ENCODE measurements at regions not wholly inside any gene's neighbourhood (a gene's known extent, or its start where the extent isn't known, plus 50 kb on each side); places are given as distances from the start of the nearest gene placed in this dataset.

DNA sequence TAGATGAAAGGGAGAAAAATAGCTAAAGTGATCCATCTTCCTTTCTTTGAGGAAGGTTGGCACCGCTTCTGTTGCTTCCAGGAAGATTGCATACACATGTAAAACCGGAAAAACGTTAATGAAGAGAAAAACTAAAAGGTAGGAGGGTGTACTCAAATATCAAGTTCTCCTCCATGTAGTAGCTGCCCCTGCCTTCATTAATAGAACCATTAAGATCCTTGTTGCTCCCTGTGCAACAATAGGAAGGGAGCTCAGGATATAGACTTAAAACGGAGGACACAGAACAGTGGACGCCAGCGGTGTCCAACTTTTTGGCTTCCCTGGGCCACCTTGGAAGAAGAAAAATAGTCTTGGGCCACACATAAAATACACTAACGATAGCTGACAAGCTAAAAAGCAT is 118.9 kb downstream of the TMEM174 start:
- no peak for DNase-seq (ENCODE audit: low read depth)

DNA sequence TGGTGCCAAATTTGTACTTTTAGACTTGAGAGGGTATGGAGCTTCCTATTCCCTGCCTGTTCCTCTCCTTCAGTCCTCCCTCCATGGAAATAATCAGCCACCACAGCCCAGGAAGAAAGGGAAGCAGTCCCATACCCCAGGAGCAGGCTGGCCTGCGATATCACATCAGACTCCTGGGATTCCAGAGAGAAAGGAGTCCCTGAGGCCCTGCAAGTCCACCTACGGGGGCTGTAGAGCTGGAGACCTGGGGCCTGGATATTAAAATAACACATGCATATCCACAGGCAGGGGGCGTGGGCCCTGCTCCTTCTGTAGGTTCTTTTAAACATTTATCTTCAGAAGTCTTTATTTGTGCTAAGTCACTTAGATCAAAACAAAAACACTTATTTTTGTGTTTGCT is 117.2 kb downstream of the TMEM174 start:
- DNase-seq (ENCODE audit: low read depth), result no peak

DNA sequence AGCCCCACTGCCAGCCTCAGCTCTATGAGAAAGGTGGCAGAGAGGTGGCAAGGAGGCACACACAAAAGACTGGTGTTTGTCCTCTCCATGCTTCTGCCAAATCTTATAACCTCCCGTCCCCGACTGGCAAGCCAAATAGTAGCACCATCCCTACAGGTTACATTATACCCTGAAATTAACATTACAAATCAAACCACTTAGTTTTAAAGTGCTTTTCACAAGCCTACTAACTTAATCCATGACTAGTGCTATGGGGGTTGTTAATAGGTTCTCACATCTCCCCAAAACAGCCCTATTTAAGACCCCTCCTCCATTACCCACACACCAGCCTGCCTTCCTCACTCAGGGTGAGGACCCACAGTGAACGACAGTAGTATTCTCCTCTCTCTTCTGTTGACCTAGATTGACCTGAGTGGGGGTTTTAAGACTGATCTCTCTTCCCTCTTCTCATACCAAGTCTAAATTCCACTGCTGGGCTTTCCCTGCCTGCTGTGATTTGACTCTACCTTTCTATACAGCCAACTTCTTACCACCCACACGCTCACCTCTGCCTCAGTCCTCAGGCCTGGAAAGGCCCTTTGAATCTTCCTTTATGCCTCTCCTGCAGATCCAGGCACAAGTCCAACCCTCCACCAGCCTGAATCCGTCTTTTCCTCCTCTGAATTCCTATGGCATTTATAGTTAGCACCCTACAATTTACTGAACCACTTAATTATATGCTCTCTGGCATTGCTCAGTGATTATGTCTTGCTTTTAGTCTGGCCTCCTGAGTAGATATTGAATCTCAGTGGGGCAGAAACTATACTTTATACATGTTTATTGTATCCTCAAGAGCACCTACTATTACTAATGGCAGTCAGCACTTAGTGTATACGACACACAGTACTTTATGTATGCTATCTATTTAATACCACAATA is 116.1 kb downstream of the TMEM174 start:
- DNase-seq (ENCODE audit: low read depth), result no peak

DNA sequence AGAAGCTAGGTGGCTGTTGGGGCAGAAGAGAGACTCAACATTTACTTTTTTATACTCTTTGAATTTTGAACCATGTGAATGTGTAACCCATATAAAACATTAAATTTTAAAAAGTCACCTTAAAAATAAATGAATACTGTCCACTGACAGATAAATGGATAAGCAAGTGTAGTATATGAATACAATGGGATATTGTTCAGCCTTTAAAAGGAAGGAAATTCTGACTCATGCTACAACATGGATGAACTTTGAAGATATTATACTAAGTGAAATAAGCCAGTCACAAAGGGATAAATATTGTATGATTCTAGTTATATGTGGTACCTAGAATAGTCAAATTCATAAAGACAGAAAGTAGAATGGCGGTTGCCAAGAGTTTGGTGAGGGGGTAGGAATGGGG is 113.9 kb downstream of the TMEM174 start:
- DNase-seq (ENCODE audit: low read depth), result no peak

DNA sequence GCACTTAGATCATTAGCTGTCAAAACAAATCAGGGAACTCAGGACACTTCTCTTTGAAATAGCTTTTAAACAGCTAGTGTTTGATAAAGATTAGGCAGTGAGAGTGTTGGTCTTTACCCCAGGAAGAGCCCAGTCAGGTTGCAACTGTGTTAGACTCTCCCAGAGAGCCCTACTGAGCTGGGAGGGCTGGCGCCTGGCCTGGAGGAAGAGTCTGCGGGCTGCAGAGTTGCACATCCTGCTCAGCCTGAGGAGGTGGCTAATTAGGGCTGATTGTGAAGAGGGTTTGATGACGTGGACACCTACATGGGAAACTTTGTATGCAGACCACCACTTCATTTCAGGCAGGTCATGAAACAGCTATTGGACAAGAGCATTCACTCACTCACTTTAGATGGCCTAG is 112.0 kb downstream of the TMEM174 start:
- no peak for DNase-seq (ENCODE audit: low read depth)

DNA sequence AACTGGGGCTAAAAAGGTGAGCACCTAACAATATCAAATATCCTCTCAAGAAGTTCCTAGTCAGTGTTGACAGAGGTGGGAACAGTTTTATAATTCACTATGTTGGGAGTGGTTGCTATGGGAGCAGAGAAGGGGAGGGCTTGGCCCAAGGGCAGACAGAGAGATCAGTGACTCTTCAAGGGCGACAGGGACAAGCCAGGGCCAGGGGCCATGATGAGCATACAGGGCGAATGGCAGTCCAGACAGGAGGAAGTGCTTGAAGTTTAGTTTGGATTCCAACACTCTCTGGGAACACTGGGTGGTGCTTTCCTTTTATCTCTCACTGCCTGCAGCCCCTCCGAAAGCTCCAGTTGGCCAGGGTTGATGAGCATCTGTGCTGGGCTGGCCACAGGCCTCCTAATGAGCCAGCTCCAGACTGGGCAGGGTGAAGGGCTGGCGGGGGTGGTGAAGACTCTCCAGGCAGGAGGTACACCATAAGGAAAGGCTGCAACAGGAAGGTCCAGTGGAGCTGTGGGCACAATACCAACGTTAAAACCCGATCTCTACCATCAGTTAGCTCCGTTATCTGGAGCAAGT is 111.3 kb downstream of the TMEM174 start:
- DNase-seq (ENCODE audit: low read depth), result no peak

DNA sequence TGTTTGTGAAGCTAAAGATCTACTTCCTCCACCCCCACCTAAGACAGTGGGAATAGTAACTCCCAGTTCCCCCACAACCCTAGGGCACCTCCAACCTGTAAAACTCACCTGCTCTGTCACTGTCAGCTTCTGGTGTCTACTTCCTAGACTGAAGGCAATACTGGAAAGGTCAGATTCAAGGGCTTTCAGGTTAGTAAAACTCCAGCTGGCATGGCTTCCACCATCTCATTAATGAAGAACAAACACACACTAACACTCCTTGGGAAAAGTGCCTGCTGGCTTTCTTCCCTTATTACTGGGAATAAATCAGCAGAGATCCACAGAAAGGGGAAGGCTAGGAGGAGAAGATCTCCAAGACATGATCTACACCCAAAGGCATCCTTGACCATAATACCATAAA is 109.9 kb downstream of the TMEM174 start:
- no peak for DNase-seq (ENCODE audit: low read depth)

DNA sequence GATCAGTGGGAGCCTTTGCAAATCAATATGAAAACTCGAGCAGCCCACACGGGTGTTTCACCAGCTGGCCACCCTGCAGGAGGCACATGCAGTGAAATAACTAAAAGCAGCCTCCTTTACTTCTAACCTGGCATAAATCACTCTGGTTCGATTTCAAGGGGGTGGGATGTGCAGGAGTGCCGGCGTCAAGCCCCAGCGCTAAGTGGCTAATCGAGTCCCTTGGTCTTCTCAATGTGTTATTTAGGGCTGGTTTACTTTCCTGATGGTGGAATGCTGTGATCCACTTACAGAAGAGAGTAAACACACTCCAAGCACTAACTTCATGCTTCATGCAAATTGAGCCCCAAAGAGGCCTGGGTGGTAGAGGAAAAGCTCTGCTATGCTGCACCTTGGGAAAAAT is 109.4 kb downstream of the TMEM174 start:
- DNase-seq (ENCODE audit: low read depth), result no peak

DNA sequence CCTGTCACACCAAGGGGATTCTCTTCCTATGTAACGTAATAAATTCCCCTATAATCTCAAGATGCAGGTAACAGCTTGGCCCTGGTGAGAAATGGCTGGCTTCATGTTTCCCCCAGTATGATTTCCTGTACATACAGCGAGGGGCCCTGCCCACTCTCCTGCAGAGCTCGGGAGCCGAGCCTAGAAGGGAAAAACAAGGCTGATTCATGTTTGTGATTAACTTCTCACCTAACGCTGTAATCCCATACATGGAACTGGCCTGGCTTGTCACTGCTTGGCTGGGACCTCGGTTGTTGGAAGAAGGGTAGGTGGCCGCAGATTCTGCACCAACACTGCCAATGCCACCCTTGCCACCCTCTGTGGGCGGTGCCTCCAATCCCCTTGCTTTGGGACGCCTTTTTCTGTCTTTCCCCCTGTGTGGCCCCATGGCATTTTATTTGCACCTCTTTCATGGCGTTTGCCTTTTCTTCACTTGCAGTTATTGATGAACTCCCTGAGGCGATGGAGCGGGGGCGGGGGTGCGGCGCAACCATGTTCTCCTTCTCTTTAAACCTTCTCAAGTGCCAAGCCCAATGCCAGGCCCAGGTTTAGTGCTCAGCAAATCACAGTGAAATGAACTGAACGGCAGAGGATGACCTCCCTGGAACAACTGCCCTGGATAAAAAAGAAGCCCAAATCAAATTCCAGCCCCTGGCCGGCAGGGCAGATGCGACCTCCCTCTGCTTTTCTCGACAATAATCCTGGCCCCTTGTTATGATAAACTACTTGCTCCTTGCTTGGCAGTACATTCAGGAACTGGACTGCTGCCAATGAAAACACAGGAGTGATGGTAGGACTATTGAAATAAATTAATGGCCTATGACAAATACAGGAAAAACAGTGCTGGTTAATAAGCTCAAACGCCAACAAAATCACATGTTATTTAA is 108.1 kb downstream of the TMEM174 start:
- DNase-seq (ENCODE audit: low read depth), result peak; percentile 71

DNA sequence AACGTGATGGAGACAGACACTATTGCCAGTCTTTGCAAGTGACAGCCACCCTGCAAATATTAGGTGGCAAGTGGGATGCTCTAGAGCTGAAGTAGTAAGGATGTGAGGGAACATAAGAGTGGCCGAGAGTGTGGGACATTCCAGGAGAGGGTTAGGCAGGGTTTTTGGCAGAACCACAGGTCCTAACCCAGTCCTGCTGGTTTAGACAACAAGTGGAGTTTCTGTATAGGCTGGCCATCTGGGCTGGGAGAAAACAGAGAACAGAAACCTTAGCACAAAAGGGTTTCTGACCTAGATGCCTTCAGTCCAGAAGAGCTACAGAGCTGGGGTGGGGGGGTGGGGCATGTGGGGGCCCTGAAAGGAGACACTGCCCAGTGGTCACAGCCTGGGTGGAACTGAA is 107.4 kb downstream of the TMEM174 start:
- DNase-seq (ENCODE audit: low read depth), result no peak

DNA sequence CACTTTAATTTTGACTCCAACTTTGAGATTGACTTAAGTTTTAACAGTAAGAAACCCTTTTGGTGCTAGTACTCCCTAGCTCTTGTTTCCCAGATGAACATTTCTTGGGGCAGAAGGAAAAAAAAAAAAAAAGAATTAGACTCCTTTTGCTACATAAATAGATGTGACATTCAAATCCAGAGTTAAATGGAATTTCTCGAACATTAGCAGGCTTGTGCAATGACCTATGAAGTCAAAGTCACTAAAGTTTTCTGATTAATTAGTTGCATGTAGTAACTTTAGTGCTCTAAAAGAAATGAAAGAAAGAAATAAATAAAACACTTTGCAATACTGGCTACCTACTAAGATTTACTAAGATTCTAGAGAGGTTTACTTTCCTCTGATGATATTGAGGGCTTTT is 106.8 kb downstream of the TMEM174 start:
- DNase-seq (ENCODE audit: low read depth), result no peak

DNA sequence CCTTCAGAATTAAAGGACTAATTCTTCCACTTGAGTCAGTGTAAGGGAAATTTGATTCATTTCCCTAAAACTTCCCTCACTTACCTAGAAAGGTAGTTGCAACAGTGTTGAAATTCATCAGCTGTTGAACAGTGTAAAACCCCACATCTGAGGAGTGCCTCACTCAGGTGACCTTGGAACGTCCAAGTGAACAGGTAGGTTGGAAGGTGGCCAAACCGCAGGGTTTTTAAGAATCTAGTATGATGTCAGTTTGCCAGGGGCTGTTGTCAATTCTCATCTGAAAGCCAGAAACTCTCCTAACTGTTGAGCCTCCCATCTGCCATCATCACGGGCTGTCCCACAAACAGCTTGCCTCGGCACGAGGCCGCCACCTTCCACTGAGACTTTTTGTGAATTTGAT is 105.7 kb downstream of the TMEM174 start:
- no peak for DNase-seq (ENCODE audit: low read depth)

DNA sequence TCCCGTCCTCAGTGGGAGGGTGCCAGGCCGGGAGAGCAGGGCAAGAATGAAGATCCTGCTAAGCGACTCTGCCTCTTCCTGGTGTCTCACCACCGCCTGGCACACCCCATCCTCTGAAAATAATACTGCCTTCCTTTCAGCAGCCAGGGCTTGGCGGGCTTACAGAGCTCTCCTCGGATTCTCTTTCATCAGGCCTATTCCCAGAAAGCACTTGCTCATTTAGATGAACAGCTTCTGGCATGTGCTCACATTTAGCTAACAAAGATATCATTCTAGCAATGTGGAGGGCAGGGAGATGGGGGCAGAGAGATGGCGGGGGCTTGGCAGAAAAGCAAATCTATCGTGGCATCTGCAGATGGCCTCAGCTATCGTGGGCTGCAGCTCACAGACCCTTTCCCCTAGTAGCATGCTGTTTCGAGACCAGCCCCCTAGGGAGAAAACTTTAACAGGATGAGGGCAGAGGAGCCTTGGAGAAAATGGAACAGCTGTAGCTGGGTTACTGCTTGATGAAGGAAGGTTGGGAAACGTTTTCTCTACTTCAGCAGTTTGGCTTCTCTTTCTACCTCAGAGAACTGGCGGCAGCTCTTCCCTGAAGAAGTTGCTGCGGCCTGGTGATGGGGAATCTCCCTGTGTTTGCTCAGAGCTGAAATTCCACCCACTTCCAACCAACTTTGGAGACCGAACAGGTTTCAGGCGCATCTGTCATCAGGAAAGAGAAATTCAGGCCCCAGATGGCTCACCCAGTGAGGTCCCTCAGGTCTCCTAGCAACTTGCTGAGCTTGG is 102.1 kb downstream of the TMEM174 start:
- peak; percentile 44 for DNase-seq (ENCODE audit: low read depth)

DNA sequence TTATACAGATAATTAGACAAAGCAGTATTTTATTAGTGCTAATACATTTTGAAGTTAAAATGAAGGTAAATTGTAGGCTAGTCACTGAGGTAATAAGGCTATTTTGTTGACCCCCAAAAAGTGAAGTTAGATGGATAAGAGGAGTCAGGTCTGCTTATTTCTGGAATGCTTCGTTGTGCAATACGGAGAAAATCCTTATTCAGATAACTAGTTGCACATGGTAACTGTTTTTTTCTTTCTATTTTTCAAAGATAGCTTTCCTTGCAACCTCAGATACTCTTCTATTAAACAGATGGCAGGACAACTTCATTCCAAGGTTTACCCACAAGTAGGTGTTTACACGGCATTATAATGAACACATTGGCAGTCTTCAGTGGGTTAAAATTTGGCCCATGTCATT is 101.1 kb downstream of the TMEM174 start:
- no peak for DNase-seq (ENCODE audit: low read depth)

DNA sequence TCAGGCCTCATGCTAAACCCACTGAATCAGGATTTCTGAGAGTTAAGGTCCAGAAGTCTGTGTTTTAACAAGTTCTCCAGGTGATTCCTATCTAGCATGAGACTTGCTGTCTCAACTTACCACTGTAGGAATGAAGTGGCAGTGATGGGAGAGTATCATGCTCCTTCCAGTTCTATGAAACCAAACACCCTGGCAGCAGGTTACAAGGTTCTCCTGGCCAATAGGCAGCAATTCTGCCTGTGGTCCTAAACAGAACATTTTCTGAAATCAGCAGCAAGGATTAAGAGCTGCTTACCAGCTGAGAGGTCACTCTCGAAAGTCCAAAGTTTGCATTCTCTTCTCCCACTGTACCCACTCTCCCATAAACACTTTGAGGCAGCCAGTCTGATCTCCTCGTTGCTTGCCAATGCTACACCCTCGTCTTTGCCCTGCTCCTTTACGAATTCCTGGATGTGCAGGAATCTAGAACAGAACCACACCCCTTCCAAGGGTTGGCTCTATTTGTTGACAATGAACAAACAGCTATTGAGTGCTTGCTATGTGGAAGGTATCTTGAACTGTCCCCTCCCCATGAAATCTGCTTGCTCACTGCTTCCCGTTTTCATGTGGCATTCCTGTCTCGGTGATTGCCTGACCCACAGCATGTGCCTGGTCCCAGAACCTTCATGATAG is 100.5 kb downstream of the TMEM174 start:
- DNase-seq (ENCODE audit: low read depth), result no peak

DNA sequence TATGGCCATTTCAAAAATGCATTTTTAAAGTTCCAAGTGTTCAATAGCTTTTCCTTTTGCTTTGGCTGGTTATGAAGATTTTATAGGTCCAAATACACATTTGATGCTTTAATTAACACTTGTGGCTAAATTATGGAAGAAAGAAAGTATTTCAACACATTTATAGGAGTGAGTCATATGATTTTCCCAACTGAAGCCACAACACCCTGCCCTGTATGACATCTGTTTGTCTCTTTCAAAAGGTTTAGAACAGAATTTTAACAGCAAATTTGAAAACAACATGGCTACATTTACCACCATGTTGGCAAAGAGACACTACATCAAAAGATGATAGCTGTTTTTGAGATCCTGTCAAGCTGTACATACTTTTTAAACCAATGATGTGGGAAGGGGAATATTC is 99.4 kb downstream of the TMEM174 start:
- no peak for DNase-seq (ENCODE audit: low read depth)

DNA sequence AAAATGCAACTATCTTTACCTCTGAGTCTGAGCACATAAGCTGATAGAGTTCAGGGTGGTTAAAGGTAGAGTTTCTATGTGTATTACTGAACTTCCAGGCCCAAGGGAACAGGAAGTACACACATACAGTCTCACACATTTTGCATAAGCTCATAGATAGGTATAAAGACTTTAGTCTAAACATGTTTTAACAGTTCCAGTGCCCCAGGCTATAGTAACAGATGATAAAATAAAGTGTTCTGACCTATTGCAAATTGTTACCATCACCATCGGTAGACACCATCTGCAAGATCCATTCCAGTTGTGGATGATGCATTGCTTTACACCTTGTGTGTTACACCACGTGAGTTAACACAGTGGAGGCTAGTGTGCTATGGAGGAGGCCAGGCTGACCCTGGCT is 95.8 kb downstream of the TMEM174 start:
- no peak for DNase-seq (ENCODE audit: low read depth)

DNA sequence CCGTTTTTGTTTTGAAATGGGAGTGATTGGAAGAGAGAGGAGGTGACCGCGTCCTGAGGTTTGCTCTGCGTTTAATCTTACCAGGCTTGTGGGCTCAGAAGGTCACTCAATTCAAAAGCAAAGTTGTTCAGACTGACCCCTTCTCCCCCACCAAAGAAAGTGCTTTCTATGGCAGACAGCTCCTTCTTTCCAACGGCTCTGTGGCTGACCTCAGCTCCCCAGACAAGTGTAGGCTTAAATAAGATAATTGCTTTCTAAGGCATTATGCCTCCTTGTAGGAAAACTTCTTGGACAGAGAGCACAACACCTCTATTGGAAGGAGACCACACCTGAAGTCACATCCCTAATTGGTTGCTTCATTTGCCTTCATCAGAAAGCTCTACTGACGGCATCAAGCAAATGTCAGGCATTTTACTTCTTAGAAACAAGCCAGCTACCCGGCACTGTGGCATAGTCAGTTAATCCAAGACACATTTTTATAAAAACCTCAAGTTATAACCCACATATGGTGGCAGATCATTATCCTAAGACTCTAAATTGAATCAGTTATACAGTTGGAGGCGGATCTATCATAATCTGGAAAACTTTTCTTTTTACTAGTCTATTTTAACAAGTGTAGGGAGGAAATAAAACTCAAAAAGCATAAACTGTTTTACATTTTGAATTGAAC is 94.9 kb downstream of the TMEM174 start:
- no peak for DNase-seq (ENCODE audit: low read depth)

DNA sequence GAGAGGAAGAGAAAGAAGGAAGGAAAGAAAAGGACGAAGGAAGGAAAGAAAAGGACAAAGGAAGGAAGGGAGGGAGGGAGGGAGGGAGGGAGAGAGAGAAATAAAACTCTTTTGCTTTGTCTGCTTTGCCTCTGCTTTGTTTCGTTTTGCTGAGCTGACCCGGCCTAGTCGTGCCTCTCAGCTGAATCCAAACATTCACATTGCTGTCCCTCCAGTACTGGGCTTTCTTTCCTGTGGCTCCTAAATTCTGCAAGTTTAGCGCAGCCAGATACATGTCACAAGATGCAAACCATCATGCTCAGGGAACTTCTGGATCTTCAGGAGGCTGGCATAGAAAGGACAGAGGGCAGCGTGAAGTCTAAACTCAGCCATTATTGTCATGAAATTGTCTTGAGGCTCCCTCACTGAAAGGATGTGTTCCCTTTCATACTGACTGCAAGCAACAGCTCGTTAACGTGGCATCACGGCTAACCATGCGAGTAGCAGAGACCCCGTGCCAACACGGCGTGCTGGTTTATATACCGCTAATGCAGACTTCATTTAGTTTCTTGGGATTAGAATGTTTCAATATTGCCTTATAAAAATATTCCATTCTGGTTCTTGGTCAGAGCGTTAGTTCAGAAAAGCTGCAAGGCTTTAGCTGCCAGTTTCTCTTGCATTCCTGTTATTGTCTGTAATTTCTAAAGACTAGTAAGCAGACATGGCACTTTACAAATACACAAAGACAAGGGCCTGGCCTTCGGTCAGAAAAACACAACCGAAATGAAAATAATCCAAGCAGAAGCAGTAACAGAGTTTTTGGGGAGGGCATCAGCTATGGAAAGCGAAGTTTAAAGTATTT is 94.2 kb downstream of the TMEM174 start:
- peak; percentile 38 for DNase-seq (ENCODE audit: low read depth)
